GM23338 (cell line): ENCODE measurements at regions not wholly inside any gene's neighbourhood (a gene's known extent, or its start where the extent isn't known, plus 50 kb on each side); places are given as distances from the start of the nearest gene placed in this dataset.

Source experiments
- CREB1 ChIP-seq: fragments of 250-450 bp; sonication (Bioruptor Pico); IDR thresholded peaks from 2 replicates; pipeline ENCODE4 v1.5.0; 2020; ENCODE audit warnings: low read depth, mild to moderate bottlenecking, moderate library complexity
- EZH2 ChIP-seq: fragments of 200-600 bp; sonication (generic); IDR thresholded peaks from one replicate; pipeline ENCODE4 v1.8.0; 2017; ENCODE audit warnings: antibody characterized with exemption, mild to moderate bottlenecking, low read depth; ENCODE audit not compliant: unreplicated experiment
- EZH2phosphoT487 ChIP-seq: fragments of 200-600 bp; sonication (generic); IDR thresholded peaks from one replicate; pipeline ENCODE4 v1.8.1; 2018; ENCODE audit warnings: antibody characterized with exemption; ENCODE audit not compliant: unreplicated experiment
- JUNB ChIP-seq: IDR thresholded peaks from one replicate; pipeline ENCODE4 v1.6.1; 2016; ENCODE audit warnings: antibody characterized with exemption; ENCODE audit not compliant: unreplicated experiment
- NANOG ChIP-seq: IDR thresholded peaks from 2 replicates; pipeline ENCODE4 v1.6.1; 2016; ENCODE audit warnings: antibody characterized with exemption, borderline replicate concordance
- POLR2AphosphoS5 ChIP-seq: IDR thresholded peaks from 2 replicates; pipeline ENCODE4 v1.6.1; 2016; ENCODE audit warnings: antibody characterized with exemption, low read depth
- STAT1 ChIP-seq: IDR thresholded peaks from one replicate; pipeline ENCODE4 v1.6.1; 2016; ENCODE audit warnings: antibody characterized with exemption; ENCODE audit not compliant: unreplicated experiment
- ZNF114 ChIP-seq: fragments of 250-450 bp; sonication (Bioruptor Pico); IDR thresholded peaks from 2 replicates; pipeline ENCODE4 v1.5.0; 2020; ENCODE audit warnings: mild to moderate bottlenecking, moderate library complexity
- ZNF331 ChIP-seq: fragments of 250-450 bp; sonication (Bioruptor Pico); IDR thresholded peaks from 2 replicates; pipeline ENCODE4 v1.5.0; 2020; ENCODE audit warnings: low read depth, mild to moderate bottlenecking, moderate library complexity
- TF ChIP-seq, protein P1 (sequence below), 2 experiments: fragments of 200-600 bp in 1 of 2; sonication (generic) in 1 of 2; conservative IDR thresholded peaks; 2 replicates each; pipeline versions ENCODE4 v1.5.1 to v1.6.1; 2016 to 2017; ENCODE audit warnings: antibody characterized with exemption in 2 of 2, low read depth in 2 of 2, mild to moderate bottlenecking in 2 of 2, moderate library complexity in 1 of 2
- TF ChIP-seq, protein P2 (sequence below): IDR thresholded peaks from one replicate; pipeline ENCODE4 v1.6.1; 2018; ENCODE audit warnings: antibody characterized with exemption; ENCODE audit not compliant: unreplicated experiment
- TF ChIP-seq, protein P3 (sequence below): fragments of 250-450 bp; sonication (Bioruptor Pico); IDR thresholded peaks from 2 replicates; pipeline ENCODE4 v1.5.0; 2020; ENCODE audit warnings: mild to moderate bottlenecking, moderate library complexity
- TF ChIP-seq, protein P4 (sequence below): IDR thresholded peaks from 2 replicates; pipeline ENCODE4 v1.6.1; 2016; ENCODE audit warnings: antibody characterized with exemption

DNA sequence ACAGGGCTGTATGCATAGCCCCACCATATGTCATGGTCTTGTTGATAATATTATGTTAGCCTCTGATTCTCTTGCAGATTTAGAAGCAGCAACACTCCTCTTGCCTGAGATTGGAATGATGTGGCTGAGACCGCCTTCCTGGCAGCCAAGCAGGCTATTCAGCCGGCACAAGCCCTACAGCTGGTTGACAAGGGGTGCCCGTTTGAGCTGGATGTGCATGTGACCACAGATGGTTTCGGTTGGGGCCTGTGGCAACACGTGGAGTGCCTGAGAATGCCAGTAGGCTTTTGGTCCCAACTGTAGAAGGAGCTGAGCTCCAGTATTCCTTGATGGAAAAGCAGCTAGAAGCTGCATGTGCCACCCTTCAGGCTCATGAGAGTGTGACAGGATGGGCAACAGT lies 303.6 kb upstream of the POU3F2 start:
- TF ChIP-seq CREB1 (CRISPR knock-in tag) (no peak), EZH2 (no peak), EZH2phosphoT487 (no peak), POLR2AphosphoS5 (no peak), STAT1 (no peak), JUNB (no peak), NANOG (no peak), ZNF331 (CRISPR knock-in tag) (no peak), ZNF114 (CRISPR knock-in tag) (no peak)
- TF ChIP-seq, protein P1, sequence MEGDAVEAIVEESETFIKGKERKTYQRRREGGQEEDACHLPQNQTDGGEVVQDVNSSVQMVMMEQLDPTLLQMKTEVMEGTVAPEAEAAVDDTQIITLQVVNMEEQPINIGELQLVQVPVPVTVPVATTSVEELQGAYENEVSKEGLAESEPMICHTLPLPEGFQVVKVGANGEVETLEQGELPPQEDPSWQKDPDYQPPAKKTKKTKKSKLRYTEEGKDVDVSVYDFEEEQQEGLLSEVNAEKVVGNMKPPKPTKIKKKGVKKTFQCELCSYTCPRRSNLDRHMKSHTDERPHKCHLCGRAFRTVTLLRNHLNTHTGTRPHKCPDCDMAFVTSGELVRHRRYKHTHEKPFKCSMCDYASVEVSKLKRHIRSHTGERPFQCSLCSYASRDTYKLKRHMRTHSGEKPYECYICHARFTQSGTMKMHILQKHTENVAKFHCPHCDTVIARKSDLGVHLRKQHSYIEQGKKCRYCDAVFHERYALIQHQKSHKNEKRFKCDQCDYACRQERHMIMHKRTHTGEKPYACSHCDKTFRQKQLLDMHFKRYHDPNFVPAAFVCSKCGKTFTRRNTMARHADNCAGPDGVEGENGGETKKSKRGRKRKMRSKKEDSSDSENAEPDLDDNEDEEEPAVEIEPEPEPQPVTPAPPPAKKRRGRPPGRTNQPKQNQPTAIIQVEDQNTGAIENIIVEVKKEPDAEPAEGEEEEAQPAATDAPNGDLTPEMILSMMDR (conservative IDR thresholded peaks at IDR 0.05; ENCODE audit: low read depth in 2 of 2), result no peak
- TF ChIP-seq, protein P2, sequence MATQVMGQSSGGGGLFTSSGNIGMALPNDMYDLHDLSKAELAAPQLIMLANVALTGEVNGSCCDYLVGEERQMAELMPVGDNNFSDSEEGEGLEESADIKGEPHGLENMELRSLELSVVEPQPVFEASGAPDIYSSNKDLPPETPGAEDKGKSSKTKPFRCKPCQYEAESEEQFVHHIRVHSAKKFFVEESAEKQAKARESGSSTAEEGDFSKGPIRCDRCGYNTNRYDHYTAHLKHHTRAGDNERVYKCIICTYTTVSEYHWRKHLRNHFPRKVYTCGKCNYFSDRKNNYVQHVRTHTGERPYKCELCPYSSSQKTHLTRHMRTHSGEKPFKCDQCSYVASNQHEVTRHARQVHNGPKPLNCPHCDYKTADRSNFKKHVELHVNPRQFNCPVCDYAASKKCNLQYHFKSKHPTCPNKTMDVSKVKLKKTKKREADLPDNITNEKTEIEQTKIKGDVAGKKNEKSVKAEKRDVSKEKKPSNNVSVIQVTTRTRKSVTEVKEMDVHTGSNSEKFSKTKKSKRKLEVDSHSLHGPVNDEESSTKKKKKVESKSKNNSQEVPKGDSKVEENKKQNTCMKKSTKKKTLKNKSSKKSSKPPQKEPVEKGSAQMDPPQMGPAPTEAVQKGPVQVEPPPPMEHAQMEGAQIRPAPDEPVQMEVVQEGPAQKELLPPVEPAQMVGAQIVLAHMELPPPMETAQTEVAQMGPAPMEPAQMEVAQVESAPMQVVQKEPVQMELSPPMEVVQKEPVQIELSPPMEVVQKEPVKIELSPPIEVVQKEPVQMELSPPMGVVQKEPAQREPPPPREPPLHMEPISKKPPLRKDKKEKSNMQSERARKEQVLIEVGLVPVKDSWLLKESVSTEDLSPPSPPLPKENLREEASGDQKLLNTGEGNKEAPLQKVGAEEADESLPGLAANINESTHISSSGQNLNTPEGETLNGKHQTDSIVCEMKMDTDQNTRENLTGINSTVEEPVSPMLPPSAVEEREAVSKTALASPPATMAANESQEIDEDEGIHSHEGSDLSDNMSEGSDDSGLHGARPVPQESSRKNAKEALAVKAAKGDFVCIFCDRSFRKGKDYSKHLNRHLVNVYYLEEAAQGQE, result no peak
- TF ChIP-seq, protein P3, sequence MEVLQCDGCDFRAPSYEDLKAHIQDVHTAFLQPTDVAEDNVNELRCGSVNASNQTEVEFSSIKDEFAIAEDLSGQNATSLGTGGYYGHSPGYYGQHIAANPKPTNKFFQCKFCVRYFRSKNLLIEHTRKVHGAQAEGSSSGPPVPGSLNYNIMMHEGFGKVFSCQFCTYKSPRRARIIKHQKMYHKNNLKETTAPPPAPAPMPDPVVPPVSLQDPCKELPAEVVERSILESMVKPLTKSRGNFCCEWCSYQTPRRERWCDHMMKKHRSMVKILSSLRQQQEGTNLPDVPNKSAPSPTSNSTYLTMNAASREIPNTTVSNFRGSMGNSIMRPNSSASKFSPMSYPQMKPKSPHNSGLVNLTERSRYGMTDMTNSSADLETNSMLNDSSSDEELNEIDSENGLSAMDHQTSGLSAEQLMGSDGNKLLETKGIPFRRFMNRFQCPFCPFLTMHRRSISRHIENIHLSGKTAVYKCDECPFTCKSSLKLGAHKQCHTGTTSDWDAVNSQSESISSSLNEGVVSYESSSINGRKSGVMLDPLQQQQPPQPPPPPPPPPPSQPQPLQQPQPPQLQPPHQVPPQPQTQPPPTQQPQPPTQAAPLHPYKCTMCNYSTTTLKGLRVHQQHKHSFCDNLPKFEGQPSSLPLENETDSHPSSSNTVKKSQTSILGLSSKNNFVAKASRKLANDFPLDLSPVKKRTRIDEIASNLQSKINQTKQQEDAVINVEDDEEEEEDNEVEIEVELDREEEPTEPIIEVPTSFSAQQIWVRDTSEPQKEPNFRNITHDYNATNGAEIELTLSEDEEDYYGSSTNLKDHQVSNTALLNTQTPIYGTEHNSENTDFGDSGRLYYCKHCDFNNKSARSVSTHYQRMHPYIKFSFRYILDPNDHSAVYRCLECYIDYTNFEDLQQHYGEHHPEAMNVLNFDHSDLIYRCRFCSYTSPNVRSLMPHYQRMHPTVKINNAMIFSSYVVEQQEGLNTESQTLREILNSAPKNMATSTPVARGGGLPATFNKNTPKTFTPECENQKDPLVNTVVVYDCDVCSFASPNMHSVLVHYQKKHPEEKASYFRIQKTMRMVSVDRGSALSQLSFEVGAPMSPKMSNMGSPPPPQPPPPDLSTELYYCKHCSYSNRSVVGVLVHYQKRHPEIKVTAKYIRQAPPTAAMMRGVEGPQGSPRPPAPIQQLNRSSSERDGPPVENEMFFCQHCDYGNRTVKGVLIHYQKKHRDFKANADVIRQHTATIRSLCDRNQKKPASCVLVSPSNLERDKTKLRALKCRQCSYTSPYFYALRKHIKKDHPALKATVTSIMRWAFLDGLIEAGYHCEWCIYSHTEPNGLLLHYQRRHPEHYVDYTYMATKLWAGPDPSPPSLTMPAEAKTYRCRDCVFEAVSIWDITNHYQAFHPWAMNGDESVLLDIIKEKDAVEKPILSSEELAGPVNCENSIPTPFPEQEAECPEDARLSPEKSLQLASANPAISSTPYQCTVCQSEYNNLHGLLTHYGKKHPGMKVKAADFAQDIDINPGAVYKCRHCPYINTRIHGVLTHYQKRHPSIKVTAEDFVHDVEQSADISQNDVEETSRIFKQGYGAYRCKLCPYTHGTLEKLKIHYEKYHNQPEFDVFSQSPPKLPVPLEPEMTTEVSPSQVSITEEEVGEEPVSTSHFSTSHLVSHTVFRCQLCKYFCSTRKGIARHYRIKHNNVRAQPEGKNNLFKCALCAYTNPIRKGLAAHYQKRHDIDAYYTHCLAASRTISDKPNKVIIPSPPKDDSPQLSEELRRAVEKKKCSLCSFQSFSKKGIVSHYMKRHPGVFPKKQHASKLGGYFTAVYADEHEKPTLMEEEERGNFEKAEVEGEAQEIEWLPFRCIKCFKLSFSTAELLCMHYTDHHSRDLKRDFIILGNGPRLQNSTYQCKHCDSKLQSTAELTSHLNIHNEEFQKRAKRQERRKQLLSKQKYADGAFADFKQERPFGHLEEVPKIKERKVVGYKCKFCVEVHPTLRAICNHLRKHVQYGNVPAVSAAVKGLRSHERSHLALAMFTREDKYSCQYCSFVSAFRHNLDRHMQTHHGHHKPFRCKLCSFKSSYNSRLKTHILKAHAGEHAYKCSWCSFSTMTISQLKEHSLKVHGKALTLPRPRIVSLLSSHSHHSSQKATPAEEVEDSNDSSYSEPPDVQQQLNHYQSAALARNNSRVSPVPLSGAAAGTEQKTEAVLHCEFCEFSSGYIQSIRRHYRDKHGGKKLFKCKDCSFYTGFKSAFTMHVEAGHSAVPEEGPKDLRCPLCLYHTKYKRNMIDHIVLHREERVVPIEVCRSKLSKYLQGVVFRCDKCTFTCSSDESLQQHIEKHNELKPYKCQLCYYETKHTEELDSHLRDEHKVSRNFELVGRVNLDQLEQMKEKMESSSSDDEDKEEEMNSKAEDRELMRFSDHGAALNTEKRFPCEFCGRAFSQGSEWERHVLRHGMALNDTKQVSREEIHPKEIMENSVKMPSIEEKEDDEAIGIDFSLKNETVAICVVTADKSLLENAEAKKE (CRISPR knock-in tag), result no peak
- TF ChIP-seq, protein P4, sequence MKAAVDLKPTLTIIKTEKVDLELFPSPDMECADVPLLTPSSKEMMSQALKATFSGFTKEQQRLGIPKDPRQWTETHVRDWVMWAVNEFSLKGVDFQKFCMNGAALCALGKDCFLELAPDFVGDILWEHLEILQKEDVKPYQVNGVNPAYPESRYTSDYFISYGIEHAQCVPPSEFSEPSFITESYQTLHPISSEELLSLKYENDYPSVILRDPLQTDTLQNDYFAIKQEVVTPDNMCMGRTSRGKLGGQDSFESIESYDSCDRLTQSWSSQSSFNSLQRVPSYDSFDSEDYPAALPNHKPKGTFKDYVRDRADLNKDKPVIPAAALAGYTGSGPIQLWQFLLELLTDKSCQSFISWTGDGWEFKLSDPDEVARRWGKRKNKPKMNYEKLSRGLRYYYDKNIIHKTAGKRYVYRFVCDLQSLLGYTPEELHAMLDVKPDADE, result no peak
